ENCODE measurements at regions not wholly inside any gene's neighbourhood (a gene's known extent, or its start where the extent isn't known, plus 50 kb on each side); places are given as distances from the start of the nearest gene placed in this dataset.

DNA sequence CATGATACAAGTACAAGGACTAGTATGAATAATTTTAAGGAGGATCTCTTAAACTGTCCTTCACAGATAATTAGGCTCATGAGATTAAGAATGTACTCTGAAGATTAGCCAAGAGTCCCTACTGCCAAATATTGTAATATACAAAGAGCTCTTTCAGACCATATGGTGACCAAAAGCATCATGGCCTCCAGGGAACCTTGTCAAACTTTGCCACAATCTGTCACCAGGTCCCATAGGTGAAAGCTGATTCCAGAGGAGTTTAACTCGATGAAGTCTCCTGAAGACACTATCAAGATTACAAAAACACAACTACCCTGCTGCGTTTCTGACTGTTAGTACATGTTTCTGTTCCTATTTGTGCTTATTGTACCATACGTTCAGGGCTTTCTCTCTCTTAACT lies 395.4 kb upstream of the ITGA1 start:
- Histone ChIP-seq H3K4me1 (no peaks in the 10 kb centered on the region), H3K36me3 (no peaks in the 10 kb centered on the region), H3K4me3 (no peak overlapping the region), H3K27ac (no peak overlapping the region), H3K27me3 (no peaks in the 10 kb centered on the region), H3K9me3 (no peaks in the 10 kb centered on the region)
- 81 to 91% (median 84%) methylated on average over 3 of the region's 3 CpGs for WGBS, 5 donors
- intact Hi-C loops (cut with DNase I; ENCODE audit: low total_unique reads) = no loop called here
- no peak for TF ChIP-seq EP300 (IDR thresholded peaks at IDR 0.05)
- no peak for DNase-seq

DNA sequence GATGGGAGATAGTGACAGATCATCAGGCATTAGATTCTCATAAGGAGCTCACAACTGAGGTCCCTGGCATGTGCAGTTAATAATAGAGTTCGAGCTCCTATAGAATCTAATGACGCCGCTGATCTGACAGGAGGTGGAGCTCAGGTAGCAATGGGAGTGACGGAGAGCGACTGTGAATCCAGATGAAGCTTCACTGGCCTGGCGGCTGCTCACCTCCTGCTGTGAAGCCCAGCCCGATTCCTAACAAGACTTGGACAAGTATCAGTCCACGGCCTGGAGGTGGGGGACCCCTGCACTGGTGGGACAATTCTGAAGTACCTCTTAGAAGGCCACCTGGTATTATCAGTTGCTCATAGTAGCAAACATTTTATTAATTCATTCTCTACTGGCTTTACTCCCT lies 377.9 kb upstream of the ITGA1 start:
- Histone ChIP-seq H3K4me1 (no peaks in the 10 kb centered on the region), H3K27me3 (no peaks in the 10 kb centered on the region), H3K9me3 (no peaks in the 10 kb centered on the region), H3K27ac (no peak overlapping the region), H3K4me3 (no peak overlapping the region), H3K36me3 (no peaks in the 10 kb centered on the region)
- intact Hi-C loops (cut with DNase I; ENCODE audit: low total_unique reads) = no loop called here
- 90 to 95% (median 93%) methylated on average over 8 of the region's 8 CpGs for WGBS, 5 donors
- TF ChIP-seq, protein P1, sequence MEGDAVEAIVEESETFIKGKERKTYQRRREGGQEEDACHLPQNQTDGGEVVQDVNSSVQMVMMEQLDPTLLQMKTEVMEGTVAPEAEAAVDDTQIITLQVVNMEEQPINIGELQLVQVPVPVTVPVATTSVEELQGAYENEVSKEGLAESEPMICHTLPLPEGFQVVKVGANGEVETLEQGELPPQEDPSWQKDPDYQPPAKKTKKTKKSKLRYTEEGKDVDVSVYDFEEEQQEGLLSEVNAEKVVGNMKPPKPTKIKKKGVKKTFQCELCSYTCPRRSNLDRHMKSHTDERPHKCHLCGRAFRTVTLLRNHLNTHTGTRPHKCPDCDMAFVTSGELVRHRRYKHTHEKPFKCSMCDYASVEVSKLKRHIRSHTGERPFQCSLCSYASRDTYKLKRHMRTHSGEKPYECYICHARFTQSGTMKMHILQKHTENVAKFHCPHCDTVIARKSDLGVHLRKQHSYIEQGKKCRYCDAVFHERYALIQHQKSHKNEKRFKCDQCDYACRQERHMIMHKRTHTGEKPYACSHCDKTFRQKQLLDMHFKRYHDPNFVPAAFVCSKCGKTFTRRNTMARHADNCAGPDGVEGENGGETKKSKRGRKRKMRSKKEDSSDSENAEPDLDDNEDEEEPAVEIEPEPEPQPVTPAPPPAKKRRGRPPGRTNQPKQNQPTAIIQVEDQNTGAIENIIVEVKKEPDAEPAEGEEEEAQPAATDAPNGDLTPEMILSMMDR (IDR thresholded peaks at IDR 0.05) = no peak
- no peak for TF ChIP-seq POLR2A (IDR thresholded peaks at IDR 0.05)
- TF ChIP-seq EP300 (IDR thresholded peaks at IDR 0.05) = no peak
- no peak for TF ChIP-seq POLR2AphosphoS5 (IDR thresholded peaks at IDR 0.05)
- no peak for DNase-seq

DNA sequence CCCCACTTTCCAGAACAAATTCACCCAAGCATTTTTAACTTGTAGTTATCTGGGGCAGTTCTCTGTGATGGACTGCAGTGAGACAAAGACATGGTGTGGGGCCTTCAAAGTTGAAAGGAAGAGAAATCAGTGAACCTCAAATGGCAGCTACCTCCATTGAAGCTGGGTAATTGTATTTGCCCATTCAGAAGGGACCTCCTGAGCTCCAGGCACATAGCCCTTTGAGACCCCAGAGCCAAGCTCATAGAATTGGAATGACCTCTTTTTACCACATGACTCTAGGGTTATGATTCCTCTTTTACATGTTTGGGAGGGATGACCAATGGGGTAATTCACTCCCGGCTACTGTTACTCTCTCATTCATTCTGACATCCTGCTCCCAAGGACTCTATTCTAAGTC lies 368.4 kb upstream of the ITGA1 start:
- TF ChIP-seq, protein P1 (IDR thresholded peaks at IDR 0.05) = no peak
- no peak for TF ChIP-seq POLR2AphosphoS5 (IDR thresholded peaks at IDR 0.05)
- TF ChIP-seq POLR2A (IDR thresholded peaks at IDR 0.05) = no peak
- TF ChIP-seq EP300 (IDR thresholded peaks at IDR 0.05) = no peak
- no peaks in the 10 kb centered on the region for H3K27me3 ChIP-seq
- H3K36me3 ChIP-seq = no peaks in the 10 kb centered on the region
- no peak overlapping the region for H3K4me3 ChIP-seq
- H3K4me1 ChIP-seq = no peaks in the 10 kb centered on the region
- no peak for DNase-seq
- H3K27ac ChIP-seq = no peak overlapping the region
- H3K9me3 ChIP-seq = no peaks in the 10 kb centered on the region
- WGBS, 5 donors = 78 to 97% (median 85%) methylated on average over 1 of the region's 1 CpG
- intact Hi-C loops (cut with DNase I; ENCODE audit: low total_unique reads) = no loop called here

DNA sequence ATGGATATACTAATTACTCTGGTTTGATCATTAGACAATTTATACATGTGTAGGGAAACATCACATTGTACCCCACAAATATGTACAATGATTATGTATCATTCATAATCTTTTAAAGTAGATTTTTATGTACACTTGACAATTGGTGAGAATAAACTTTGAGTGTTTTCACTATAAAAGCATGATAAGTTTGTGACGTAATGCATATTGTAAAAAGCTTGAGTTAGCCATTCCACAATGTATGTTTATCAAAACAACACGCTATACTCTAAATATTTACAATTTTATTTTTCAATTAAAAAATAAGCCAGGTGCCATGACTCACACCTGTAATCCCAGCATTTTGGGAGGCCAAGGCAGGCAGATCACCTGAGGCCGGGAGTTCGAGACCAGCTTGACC lies 360.1 kb upstream of the ITGA1 start:
- TF ChIP-seq, protein P1 (IDR thresholded peaks at IDR 0.05) = no peak
- no peak for TF ChIP-seq POLR2AphosphoS5 (IDR thresholded peaks at IDR 0.05)
- no peak for TF ChIP-seq EP300 (IDR thresholded peaks at IDR 0.05)
- H3K36me3 ChIP-seq = no peaks in the 10 kb centered on the region
- intact Hi-C loops (cut with DNase I; ENCODE audit: low total_unique reads) = no loop called here
- no peaks in the 10 kb centered on the region for H3K4me1 ChIP-seq
- H3K9me3 ChIP-seq = peaks cover 0 to 6% (median 3%) of the 10 kb centered on the region in 4 donors
- no peaks in the 10 kb centered on the region for H3K27me3 ChIP-seq
- DNase-seq = no peak
- no peak overlapping the region for H3K4me3 ChIP-seq
- WGBS, 5 donors = 88 to 94% (median 93%) methylated on average over 4 of the region's 4 CpGs
- no peak overlapping the region for H3K27ac ChIP-seq

DNA sequence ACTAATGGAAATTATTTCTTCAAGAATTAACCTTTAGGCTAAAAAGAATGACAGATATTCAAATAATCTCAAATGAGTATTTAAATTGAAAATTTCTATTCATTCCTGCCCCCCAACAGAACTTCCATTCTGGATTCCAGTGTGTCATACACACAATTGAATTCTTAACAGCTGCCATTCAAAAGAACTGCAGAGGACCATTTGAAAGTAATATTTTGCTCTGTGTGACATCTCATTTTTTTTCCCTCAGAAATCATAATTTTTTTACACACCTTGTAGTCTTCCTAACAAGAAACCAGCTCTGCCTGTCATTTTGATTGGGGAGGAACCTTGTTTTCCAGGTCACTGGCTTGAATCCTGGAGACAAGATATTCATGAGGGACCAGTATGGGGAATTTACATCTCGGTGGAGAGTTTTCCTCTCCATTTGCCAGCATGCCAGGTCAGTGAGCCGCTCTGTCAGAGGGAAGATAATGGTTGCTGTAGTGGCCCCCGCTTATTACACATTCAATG lies 358.7 kb upstream of the ITGA1 start:
- peaks cover 0 to 6% (median 3%) of the 10 kb centered on the region in 4 donors for H3K9me3 ChIP-seq

More for the DNA sequence above, 358.7 kb upstream of the ITGA1 start:
- H3K4me1 ChIP-seq = no peaks in the 10 kb centered on the region
- intact Hi-C loops (cut with DNase I; ENCODE audit: low total_unique reads) = no loop called here
- no peak for DNase-seq
- no peaks in the 10 kb centered on the region for H3K36me3 ChIP-seq
- WGBS, 5 donors = 88 to 97% (median 92%) methylated on average over 3 of the region's 3 CpGs
- H3K4me3 ChIP-seq = no peak overlapping the region
- H3K27ac ChIP-seq = no peak overlapping the region
- TF ChIP-seq, protein P1 (IDR thresholded peaks at IDR 0.05) = no peak
- no peak for TF ChIP-seq EP300 (IDR thresholded peaks at IDR 0.05)
- TF ChIP-seq POLR2AphosphoS5 (IDR thresholded peaks at IDR 0.05) = no peak
- TF ChIP-seq POLR2A (IDR thresholded peaks at IDR 0.05) = no peak
- H3K27me3 ChIP-seq = no peaks in the 10 kb centered on the region

Data from stomach (tissue), 8 donors.